ENCODE measurements at regions not wholly inside any gene's neighbourhood (a gene's known extent, or its start where the extent isn't known, plus 50 kb on each side); places are given as distances from the start of the nearest gene placed in this dataset.

DNA sequence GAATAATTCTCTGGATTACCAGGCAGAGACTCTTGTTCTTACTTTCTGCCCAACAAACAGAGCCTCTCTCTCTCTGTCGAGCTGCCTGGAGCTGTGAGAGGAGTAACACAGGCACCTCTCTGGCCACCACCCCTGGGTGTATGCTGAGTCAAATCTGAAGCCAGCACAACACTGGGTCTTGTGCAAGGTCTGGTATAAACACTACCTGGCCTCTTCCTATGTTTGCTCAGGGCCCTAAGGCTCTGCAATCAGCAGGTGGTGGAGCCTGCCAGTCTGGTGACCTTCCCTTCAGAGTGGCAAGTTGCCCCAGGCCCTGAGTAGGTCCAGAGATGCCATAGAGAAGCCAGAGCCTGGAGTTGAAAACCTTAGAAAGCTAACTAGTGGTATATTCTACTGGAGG lies 139.9 kb downstream of the CPXCR1 start:
- TF ChIP-seq, protein P1, sequence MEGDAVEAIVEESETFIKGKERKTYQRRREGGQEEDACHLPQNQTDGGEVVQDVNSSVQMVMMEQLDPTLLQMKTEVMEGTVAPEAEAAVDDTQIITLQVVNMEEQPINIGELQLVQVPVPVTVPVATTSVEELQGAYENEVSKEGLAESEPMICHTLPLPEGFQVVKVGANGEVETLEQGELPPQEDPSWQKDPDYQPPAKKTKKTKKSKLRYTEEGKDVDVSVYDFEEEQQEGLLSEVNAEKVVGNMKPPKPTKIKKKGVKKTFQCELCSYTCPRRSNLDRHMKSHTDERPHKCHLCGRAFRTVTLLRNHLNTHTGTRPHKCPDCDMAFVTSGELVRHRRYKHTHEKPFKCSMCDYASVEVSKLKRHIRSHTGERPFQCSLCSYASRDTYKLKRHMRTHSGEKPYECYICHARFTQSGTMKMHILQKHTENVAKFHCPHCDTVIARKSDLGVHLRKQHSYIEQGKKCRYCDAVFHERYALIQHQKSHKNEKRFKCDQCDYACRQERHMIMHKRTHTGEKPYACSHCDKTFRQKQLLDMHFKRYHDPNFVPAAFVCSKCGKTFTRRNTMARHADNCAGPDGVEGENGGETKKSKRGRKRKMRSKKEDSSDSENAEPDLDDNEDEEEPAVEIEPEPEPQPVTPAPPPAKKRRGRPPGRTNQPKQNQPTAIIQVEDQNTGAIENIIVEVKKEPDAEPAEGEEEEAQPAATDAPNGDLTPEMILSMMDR (conservative IDR thresholded peaks at IDR 0.05; ENCODE audit: low read depth in 2 of 2): no peak
- no peak for TF ChIP-seq ZNF114 (CRISPR knock-in tag; IDR thresholded peaks at IDR 0.05)
- no peak for TF ChIP-seq EZH2 (IDR thresholded peaks at IDR 0.05; ENCODE audit: low read depth, unreplicated experiment)
- no peak for TF ChIP-seq POLR2AphosphoS5 (IDR thresholded peaks at IDR 0.05; ENCODE audit: low read depth)
- TF ChIP-seq, protein P2, sequence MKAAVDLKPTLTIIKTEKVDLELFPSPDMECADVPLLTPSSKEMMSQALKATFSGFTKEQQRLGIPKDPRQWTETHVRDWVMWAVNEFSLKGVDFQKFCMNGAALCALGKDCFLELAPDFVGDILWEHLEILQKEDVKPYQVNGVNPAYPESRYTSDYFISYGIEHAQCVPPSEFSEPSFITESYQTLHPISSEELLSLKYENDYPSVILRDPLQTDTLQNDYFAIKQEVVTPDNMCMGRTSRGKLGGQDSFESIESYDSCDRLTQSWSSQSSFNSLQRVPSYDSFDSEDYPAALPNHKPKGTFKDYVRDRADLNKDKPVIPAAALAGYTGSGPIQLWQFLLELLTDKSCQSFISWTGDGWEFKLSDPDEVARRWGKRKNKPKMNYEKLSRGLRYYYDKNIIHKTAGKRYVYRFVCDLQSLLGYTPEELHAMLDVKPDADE (IDR thresholded peaks at IDR 0.05): no peak
- TF ChIP-seq EZH2phosphoT487 (IDR thresholded peaks at IDR 0.05; ENCODE audit: unreplicated experiment): no peak
- TF ChIP-seq JUNB (IDR thresholded peaks at IDR 0.05; ENCODE audit: unreplicated experiment): no peak
- TF ChIP-seq, protein P3, sequence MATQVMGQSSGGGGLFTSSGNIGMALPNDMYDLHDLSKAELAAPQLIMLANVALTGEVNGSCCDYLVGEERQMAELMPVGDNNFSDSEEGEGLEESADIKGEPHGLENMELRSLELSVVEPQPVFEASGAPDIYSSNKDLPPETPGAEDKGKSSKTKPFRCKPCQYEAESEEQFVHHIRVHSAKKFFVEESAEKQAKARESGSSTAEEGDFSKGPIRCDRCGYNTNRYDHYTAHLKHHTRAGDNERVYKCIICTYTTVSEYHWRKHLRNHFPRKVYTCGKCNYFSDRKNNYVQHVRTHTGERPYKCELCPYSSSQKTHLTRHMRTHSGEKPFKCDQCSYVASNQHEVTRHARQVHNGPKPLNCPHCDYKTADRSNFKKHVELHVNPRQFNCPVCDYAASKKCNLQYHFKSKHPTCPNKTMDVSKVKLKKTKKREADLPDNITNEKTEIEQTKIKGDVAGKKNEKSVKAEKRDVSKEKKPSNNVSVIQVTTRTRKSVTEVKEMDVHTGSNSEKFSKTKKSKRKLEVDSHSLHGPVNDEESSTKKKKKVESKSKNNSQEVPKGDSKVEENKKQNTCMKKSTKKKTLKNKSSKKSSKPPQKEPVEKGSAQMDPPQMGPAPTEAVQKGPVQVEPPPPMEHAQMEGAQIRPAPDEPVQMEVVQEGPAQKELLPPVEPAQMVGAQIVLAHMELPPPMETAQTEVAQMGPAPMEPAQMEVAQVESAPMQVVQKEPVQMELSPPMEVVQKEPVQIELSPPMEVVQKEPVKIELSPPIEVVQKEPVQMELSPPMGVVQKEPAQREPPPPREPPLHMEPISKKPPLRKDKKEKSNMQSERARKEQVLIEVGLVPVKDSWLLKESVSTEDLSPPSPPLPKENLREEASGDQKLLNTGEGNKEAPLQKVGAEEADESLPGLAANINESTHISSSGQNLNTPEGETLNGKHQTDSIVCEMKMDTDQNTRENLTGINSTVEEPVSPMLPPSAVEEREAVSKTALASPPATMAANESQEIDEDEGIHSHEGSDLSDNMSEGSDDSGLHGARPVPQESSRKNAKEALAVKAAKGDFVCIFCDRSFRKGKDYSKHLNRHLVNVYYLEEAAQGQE (IDR thresholded peaks at IDR 0.05; ENCODE audit: unreplicated experiment): no peak
- TF ChIP-seq STAT1 (IDR thresholded peaks at IDR 0.05; ENCODE audit: unreplicated experiment): no peak
- TF ChIP-seq, protein P4, sequence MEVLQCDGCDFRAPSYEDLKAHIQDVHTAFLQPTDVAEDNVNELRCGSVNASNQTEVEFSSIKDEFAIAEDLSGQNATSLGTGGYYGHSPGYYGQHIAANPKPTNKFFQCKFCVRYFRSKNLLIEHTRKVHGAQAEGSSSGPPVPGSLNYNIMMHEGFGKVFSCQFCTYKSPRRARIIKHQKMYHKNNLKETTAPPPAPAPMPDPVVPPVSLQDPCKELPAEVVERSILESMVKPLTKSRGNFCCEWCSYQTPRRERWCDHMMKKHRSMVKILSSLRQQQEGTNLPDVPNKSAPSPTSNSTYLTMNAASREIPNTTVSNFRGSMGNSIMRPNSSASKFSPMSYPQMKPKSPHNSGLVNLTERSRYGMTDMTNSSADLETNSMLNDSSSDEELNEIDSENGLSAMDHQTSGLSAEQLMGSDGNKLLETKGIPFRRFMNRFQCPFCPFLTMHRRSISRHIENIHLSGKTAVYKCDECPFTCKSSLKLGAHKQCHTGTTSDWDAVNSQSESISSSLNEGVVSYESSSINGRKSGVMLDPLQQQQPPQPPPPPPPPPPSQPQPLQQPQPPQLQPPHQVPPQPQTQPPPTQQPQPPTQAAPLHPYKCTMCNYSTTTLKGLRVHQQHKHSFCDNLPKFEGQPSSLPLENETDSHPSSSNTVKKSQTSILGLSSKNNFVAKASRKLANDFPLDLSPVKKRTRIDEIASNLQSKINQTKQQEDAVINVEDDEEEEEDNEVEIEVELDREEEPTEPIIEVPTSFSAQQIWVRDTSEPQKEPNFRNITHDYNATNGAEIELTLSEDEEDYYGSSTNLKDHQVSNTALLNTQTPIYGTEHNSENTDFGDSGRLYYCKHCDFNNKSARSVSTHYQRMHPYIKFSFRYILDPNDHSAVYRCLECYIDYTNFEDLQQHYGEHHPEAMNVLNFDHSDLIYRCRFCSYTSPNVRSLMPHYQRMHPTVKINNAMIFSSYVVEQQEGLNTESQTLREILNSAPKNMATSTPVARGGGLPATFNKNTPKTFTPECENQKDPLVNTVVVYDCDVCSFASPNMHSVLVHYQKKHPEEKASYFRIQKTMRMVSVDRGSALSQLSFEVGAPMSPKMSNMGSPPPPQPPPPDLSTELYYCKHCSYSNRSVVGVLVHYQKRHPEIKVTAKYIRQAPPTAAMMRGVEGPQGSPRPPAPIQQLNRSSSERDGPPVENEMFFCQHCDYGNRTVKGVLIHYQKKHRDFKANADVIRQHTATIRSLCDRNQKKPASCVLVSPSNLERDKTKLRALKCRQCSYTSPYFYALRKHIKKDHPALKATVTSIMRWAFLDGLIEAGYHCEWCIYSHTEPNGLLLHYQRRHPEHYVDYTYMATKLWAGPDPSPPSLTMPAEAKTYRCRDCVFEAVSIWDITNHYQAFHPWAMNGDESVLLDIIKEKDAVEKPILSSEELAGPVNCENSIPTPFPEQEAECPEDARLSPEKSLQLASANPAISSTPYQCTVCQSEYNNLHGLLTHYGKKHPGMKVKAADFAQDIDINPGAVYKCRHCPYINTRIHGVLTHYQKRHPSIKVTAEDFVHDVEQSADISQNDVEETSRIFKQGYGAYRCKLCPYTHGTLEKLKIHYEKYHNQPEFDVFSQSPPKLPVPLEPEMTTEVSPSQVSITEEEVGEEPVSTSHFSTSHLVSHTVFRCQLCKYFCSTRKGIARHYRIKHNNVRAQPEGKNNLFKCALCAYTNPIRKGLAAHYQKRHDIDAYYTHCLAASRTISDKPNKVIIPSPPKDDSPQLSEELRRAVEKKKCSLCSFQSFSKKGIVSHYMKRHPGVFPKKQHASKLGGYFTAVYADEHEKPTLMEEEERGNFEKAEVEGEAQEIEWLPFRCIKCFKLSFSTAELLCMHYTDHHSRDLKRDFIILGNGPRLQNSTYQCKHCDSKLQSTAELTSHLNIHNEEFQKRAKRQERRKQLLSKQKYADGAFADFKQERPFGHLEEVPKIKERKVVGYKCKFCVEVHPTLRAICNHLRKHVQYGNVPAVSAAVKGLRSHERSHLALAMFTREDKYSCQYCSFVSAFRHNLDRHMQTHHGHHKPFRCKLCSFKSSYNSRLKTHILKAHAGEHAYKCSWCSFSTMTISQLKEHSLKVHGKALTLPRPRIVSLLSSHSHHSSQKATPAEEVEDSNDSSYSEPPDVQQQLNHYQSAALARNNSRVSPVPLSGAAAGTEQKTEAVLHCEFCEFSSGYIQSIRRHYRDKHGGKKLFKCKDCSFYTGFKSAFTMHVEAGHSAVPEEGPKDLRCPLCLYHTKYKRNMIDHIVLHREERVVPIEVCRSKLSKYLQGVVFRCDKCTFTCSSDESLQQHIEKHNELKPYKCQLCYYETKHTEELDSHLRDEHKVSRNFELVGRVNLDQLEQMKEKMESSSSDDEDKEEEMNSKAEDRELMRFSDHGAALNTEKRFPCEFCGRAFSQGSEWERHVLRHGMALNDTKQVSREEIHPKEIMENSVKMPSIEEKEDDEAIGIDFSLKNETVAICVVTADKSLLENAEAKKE (CRISPR knock-in tag; IDR thresholded peaks at IDR 0.05): no peak
- no peak for TF ChIP-seq NANOG (IDR thresholded peaks at IDR 0.05; ENCODE audit: borderline replicate concordance)
- TF ChIP-seq ZNF331 (CRISPR knock-in tag; IDR thresholded peaks at IDR 0.05; ENCODE audit: low read depth): no peak

Measured in GM23338 (cell line).